ENCODE measurements at regions not wholly inside any gene's neighbourhood (a gene's known extent, or its start where the extent isn't known, plus 50 kb on each side); places are given as distances from the start of the nearest gene placed in this dataset.

DNA sequence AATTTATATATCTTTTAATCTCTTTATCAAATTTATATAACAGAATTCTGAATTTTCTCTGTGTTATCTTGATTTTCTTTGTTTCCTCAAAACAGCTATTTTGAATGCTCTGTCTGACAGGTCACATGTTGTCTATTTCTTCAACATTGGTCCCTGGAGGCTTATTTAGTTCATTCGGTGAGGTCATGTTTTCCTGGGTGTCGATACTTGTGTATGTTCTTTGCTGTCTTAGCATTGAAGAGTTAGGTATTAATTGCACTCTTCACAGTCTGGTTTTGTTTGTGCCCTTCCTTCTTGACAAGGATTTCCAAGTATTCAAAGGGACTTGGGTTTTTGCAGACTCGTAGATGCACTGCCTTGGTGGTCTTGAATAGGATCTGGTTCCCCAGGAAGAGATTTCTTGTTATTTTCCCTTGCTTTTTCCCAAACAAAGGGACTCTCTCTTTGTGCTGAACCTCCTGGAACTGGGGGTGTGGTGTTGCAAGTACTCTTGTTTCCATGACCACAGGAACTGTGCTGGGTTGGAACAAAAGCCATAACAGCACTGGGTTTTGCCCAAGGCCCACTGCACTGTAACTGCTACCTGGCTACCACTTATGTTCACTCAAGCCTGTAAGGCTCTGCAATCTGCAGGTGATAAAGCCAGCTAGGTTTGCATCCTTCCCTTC lies 1483.0 kb downstream of the CDH8 start:
- TF ChIP-seq, protein P1, sequence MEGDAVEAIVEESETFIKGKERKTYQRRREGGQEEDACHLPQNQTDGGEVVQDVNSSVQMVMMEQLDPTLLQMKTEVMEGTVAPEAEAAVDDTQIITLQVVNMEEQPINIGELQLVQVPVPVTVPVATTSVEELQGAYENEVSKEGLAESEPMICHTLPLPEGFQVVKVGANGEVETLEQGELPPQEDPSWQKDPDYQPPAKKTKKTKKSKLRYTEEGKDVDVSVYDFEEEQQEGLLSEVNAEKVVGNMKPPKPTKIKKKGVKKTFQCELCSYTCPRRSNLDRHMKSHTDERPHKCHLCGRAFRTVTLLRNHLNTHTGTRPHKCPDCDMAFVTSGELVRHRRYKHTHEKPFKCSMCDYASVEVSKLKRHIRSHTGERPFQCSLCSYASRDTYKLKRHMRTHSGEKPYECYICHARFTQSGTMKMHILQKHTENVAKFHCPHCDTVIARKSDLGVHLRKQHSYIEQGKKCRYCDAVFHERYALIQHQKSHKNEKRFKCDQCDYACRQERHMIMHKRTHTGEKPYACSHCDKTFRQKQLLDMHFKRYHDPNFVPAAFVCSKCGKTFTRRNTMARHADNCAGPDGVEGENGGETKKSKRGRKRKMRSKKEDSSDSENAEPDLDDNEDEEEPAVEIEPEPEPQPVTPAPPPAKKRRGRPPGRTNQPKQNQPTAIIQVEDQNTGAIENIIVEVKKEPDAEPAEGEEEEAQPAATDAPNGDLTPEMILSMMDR (conservative IDR thresholded peaks at IDR 0.05) = no peak
- TF ChIP-seq EZH2 (IDR thresholded peaks at IDR 0.05; ENCODE audit: low read depth) = no peak

All from PC-9 (cell line).